GM18505 (cell line): ENCODE measurements at regions not wholly inside any gene's neighbourhood (a gene's known extent, or its start where the extent isn't known, plus 50 kb on each side); places are given as distances from the start of the nearest gene placed in this dataset.

ENCODE experiments used
- ATAC-seq: cut with Tn5 transposase; IDR thresholded peaks from one replicate; pipeline ENCODE4 v1.9.1; 2021; ENCODE audit not compliant: unreplicated experiment
- POLR2A ChIP-seq: IDR thresholded peaks from 4 replicates; pipeline ENCODE4 v1.6.1; 2011; ENCODE audit warnings: borderline replicate concordance; ENCODE audit not compliant: insufficient read depth, insufficient read length; ENCODE audit errors: extremely low read depth

DNA sequence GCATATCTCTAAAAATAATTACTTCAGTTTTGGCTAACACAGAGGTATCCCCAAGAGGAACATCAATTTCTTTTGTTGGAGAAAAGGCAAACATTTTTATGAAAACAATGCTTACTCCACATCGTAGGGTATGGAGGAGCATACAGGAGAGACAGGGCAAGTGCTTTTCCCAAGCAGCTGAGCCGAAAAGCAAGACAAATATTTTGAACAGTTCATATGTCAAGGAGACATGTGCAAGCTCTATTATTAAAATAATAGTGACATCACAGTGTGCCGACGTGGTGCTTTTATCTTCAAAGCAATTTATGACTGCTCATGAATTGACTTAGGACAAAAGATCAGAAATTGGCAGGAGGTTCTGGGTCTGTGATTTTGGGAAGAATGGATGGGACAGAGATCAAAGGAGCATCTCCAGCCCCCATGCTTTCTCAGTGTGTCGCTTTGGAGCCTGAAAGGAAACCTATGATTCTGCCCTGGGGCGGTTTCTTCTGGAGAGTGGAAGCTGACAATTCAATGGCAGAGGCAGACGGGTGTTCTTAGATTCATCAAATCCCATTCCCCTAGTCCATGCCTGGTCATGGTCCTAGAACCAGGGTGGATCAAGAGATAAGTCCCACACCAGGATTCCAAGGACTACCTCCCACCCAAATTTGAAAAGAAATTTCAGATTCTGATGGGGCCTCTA is 97.1 kb downstream of the JCAD start:
- TF ChIP-seq POLR2A = no peak

DNA sequence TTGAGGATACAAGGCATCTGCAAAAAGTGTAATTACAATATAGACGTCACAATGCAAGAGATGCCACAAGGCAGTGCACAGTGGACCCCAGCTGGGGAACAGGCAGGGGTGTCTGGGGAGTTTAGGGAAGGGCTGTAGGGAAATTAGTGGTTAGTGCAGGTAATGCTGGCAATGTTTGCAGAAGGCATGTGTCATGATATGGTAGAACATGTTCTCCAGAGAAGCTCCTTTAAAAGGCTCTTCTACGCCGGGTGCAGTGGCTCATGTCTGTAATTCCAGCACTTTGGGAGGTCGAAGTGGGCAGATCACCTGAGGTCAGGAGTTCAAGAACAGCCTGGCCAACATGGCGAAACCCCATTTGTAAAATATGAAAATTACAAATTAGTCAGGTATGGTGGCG is 98.0 kb downstream of the JCAD start:
- TF ChIP-seq POLR2A = no peak
- ATAC-seq = no peak

More for the DNA sequence above, 97.1 kb downstream of the JCAD start:
- no peak for ATAC-seq

DNA sequence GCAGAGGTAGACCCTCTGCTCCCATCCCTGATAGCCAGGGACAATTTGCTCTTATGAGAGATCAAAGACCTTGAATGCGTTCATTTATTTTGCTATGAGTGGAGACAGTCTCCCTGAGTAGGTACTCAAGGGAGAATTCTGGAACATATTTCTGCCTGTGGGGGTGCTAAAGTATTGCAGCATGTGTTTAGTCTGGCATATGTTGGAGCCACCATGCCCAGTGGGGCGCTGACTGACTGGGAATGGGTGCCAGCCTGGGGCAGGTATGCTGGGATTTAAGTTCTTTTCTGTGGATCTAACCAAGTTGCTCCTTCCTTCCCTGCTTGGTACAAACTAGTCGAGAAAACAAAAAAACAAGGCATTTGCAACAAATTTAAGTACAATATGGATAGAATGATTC is 99.1 kb downstream of the JCAD start:
- ATAC-seq = no peak

DNA sequence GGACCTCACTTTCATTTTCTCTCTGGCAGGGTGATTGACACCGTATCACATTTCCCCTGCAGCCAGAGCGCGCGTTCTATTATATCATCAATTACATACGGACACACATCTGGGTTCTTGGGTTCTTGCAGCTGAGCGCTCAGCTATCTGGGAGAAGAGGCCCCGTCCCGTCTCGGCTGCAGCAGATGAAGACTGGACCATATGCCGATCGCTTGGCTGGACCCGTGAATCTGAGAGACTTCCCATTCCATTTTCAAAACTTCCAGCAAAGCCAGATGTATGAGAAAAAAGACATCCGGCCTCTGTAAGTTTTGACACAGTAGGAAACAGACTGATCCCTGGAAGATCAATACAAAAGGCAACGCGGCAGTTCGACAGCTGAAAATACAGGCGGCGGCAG is 99.8 kb downstream of the JCAD start:
- TF ChIP-seq POLR2A = no peak
- ATAC-seq = no peak

More for the DNA sequence above, 99.1 kb downstream of the JCAD start:
- TF ChIP-seq POLR2A = no peak

DNA sequence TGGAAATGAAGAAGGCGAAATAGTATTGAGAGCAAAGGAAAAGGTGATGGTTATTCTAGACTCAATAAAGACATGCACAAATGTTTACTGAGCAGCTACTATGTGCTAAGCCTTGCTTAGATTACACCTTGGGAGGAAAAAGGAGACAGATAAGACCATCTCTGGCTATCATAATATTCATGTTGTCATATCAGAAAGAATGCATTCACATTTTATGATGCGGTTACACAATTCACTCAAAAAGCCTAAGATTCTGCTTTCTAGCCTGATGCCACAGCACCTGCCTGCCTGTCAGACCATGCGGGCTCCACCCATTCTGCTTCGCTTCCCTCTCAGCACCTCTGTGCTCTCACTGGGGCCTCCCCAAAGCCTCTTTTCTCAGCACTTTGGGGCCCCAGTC is 100.9 kb downstream of the JCAD start:
- no peak for ATAC-seq
- no peak for TF ChIP-seq POLR2A

DNA sequence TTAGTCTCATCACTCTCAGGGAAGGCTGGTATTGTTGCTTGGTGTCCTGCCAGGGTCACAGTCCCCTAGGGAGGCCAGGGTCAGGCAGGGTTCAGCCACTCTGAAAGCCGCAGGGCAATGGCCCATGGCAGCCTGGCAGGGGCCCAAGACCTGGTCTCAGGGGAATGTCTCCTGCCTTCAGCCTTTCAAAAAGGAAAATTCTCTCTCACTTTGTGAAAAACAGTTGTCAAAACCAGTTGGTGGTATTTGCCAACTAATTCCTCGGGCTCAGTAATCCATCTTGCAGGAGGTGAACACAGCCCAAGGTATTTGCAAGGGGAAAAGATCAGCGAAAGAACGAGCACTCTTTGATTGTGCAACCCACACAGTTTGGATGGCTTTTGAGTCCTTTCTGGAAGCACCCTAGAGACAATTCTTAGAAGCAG is 101.5 kb downstream of the JCAD start:
- no peak for TF ChIP-seq POLR2A
- ATAC-seq = no peak

DNA sequence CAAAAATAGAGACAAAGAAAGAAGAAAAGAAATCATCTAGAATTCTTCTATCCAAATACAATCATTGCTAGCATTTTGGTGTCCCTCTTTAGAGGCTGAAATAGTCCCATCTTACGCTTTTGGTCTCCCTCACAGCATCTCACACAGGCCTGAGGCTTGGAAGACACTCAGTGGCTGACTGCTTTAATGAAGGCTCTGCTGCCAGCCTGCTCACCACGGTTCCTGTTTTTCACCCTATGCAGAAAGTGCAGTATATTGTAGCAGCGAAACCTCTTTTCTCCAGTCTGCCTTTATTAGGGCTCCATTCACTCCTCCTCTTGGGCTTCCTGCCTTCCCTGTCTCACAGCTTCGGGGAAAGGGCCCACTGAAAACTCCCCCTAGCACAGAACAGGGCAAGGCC is 102.2 kb downstream of the JCAD start:
- no peak for TF ChIP-seq POLR2A

DNA sequence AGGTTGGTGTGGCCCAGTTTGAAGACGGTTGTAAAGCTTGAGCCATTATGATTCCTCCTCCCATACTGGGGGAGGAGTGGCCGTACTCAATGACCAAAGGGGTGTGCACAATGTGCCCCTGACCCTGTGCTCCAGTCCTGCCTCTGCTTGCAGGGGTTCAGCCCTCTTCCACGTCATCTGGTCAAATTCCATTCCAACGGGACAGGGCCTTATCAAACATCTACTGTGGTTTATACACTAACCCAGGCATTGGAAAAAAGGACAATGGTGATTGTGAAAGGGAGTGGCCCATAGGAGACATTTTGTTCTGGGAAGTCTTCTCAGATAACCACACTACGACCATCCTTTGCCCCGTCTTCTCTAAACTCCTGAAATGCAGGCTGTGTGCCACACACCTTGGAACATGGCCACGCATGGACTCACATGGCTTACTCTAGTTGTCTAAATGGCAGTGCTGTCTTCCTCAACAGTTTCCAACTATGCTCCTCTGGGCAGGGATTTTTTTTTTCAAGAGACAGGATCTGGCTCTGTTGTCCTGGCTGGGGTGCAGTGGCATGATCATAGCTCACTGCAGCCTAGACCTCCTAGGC is 103.0 kb downstream of the JCAD start:
- ATAC-seq = no peak
- TF ChIP-seq POLR2A = no peak

More for the DNA sequence above, 102.2 kb downstream of the JCAD start:
- ATAC-seq = no peak

DNA sequence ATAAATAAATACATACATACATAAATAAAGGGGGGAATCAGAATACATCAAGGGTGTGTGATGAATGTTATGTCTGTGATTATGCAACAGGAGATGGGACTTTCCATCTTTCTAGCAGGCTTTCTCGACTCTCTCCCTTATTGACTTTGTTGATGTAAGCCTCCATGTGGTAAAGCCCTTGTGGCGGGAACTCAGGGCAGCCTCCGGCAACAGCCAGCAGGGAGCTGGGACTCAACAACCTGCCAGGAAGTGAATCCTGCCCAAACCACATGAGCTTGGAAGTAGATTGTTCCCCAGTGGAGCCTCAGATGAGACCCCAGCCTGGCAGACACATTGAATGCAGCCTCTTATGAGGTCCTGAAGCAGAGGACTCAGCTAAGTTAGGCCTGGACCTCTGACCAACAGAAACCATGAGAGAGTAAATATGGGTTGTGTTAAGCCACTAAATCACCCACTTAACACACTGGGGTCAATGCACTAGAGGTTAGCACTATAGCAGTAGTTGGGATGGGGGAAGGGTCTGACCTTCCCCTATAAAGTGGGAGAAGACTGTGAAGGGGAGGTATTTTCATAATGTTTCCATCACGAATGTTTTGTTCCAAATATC is 104.0 kb downstream of the JCAD start:
- TF ChIP-seq POLR2A = no peak

DNA sequence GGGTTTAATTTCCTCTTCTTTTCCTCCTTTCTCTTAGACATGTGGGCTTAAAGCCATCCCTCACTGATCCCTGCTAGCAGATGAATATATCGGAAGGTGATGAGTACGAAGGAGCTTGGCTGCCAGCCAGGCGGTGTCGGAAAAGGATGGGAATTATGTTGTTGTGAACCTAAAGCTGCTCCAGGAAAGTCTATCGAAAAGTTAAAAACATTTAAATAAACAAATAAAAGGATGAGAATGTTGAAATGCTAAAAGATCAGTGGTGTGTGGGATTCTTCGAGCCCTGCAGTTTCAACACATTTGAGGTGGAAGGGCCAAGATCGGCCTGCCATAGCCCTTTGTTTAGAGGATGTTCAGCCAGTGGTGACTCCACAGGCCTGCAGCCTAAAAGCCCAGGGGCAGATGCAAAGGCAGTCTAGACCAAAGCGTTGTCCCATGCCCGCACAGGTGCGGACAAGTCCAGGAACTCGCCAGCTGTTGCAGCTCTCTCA is 107.9 kb downstream of the JCAD start:
- no peak for ATAC-seq
- no peak for TF ChIP-seq POLR2A

More for the DNA sequence above, 104.0 kb downstream of the JCAD start:
- no peak for ATAC-seq

DNA sequence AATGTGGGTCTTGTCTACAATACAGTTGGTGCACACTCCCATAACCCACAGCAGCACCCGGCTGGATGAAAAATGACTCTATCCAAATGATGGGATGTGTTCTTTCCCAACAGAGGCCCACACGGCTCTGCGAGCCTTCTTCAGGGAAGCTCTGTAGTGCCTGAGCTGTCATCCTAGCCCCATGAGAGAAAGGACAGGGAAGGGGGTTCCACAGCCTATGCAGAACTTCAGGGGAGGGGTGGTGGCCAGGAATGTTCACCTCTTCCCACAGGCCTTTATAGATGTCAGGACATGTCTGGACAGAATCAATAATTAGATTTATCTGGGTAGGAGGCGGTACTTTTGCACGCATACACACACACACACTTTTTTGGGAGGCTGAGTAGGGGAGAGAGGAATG is 109.0 kb downstream of the JCAD start:
- no peak for TF ChIP-seq POLR2A
- ATAC-seq = no peak

DNA sequence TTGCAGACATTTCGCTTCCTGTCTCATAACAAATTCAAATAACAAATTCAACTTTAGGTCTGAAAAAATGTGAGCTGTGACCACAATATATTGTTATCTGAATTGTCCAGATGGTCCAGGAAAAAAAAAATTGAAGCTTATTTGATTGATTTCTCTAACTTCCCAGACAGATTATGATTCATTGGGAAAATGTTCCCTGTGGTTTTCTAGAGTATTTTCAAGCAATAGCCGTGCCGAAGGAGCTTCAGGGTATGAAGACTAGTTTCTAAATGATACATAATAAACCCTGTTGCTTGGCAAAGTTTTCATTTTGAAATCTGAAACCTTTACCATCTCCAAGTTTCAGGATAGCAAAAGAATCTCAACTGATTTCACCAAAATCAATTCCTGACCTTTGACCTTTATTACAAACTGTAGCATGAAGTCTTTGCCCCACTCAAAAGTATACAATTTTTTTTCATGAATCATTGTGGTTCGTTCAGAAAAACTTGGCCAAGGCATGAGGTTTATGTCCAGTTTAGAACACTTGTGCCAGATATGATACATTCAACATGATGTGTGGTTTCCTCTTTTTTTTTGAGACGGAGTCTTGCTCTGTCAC is 109.9 kb downstream of the JCAD start:
- TF ChIP-seq POLR2A = no peak
- no peak for ATAC-seq

DNA sequence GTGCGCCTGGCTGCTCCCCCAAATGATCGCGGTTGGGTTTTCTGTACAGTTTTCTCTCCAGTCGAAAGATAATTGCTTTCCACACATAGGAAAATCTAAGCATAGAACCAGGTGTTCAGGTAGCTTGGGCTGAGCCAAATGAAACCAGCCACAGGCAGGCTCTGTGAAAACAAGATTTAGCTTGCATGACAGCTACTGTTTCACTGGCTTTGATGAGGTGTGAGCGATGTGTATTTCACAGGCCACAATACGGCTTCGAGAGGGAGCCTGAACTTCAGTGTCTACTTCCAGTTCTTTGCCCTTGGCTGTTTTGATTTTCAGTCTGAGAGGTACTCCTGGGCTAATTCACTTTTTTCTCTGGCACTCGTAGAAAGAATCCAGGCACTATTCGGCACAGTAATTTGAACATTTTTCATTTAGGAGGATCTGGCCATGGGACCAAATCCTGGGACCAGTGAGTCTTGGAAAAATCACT is 110.5 kb downstream of the JCAD start:
- no peak for ATAC-seq
- TF ChIP-seq POLR2A = no peak
